Smooth muscle cell (in vitro differentiated cells): ENCODE measurements at regions not wholly inside any gene's neighbourhood (a gene's known extent, or its start where the extent isn't known, plus 50 kb on each side); places are given as distances from the start of the nearest gene placed in this dataset.

Source experiments
- DNase-seq: peaks from one replicate; lab custom pipeline; 2025; ENCODE audit not compliant: unreplicated experiment; lab: John Stamatoyannopoulos, UW
- H2AFZ ChIP-seq: fragments of 200-600 bp; sonication (generic); 2 replicates; pipeline ENCODE4 v1.6.0; 2016; ENCODE audit warnings: antibody characterized with exemption, low read depth, mild to moderate bottlenecking
- H3F3A ChIP-seq: fragments of 200-600 bp; sonication (generic); 2 replicates; pipeline ENCODE4 v1.6.0; 2017; ENCODE audit warnings: antibody characterized with exemption, low read depth
- H3K27ac ChIP-seq: fragments of 200-600 bp; sonication (generic); 2 replicates; pipeline ENCODE4 v1.5.1; 2016; ENCODE audit warnings: low read depth, mild to moderate bottlenecking
- H3K27me3 ChIP-seq: fragments of 200-600 bp; sonication (generic); 2 replicates; pipeline ENCODE4 v1.6.1; 2016; ENCODE audit warnings: low read depth, mild to moderate bottlenecking
- H3K36me3 ChIP-seq: fragments of 200-600 bp; sonication (generic); 2 replicates; pipeline ENCODE4 v1.5.1; 2016; ENCODE audit warnings: low read depth
- H3K4me1 ChIP-seq: fragments of 200-600 bp; sonication (generic); 2 replicates; pipeline ENCODE4 v1.5.1; 2016; ENCODE audit warnings: low read depth
- H3K4me2 ChIP-seq: fragments of 200-600 bp; sonication (generic); 2 replicates; pipeline ENCODE4 v1.6.0; 2016; ENCODE audit warnings: mild to moderate bottlenecking
- H3K4me3 ChIP-seq: fragments of 200-600 bp; sonication (generic); 2 replicates; pipeline ENCODE4 v1.5.1; 2016; ENCODE audit warnings: mild to moderate bottlenecking
- H3K79me2 ChIP-seq: fragments of 200-600 bp; sonication (generic); 2 replicates; pipeline ENCODE4 v1.6.0; 2016; ENCODE audit warnings: low read depth, mild to moderate bottlenecking
- H3K9ac ChIP-seq: fragments of 200-600 bp; sonication (generic); 2 replicates; pipeline ENCODE4 v1.6.0; 2016; ENCODE audit warnings: low read depth
- H3K9me3 ChIP-seq: fragments of 200-600 bp; sonication (generic); replicated peaks from 2 replicates; pipeline ENCODE4 v1.5.1; 2016; ENCODE audit warnings: low read depth
- H4K20me1 ChIP-seq: fragments of 200-600 bp; sonication (generic); 2 replicates; pipeline ENCODE4 v1.6.0; 2016; ENCODE audit warnings: low read depth
- CTCF ChIP-seq: fragments of 200-600 bp; sonication (generic); IDR thresholded peaks from 2 replicates; pipeline ENCODE4 v1.5.1; 2017; ENCODE audit warnings: borderline replicate concordance, mild to moderate bottlenecking, antibody characterized with exemption; ENCODE audit not compliant: insufficient read depth, poor library complexity, severe bottlenecking
- WGBS: methylation state at CpG from one replicate; pipeline ENCODE4 v1.1.7; 2016; ENCODE audit warnings: low lambda C conversion rate; 5-methylcytosine and 5-hydroxymethylcytosine counted together

GRCh38 chr13:99057310-99057975, 79.6 kb upstream of the DOCK9 start:
- TF ChIP-seq CTCF, result no peak
- Histone ChIP-seq H3K79me2 (no peaks in the 10 kb centered on the region), H3K36me3 (no peaks in the 10 kb centered on the region), H4K20me1 (no peaks in the 10 kb centered on the region), H3K4me1 (peaks cover 33% of the 10 kb centered on the region), H3K9me3 (no peaks in the 10 kb centered on the region), H2AFZ (no peak overlapping the region), H3K9ac (no peak overlapping the region), H3F3A (peaks cover 7% of the 10 kb centered on the region), H3K4me3 (no peak overlapping the region), H3K4me2 (no peak overlapping the region), H3K27ac (no peak overlapping the region), H3K27me3 (no peaks in the 10 kb centered on the region)
- WGBS, result 93% methylated on average over 4 of the region's 4 CpGs
- no peak for DNase-seq

GRCh38 chr13:99058527-99059495, 80.9 kb upstream of the DOCK9 start:
- H3K36me3 ChIP-seq, result no peaks in the 10 kb centered on the region

GRCh38 chr13:99059498-99060075, 81.7 kb upstream of the DOCK9 start:
- 83% methylated on average over 3 of the region's 3 CpGs for WGBS
- Histone ChIP-seq H3K27ac (no peak overlapping the region), H3K4me3 (no peak overlapping the region), H3K9me3 (no peaks in the 10 kb centered on the region), H3K4me1 (peaks cover 17% of the 10 kb centered on the region), H3K9ac (no peak overlapping the region), H3F3A (peaks cover 7% of the 10 kb centered on the region), H3K27me3 (no peaks in the 10 kb centered on the region), H3K79me2 (no peaks in the 10 kb centered on the region), H3K36me3 (no peaks in the 10 kb centered on the region), H4K20me1 (no peaks in the 10 kb centered on the region), H3K4me2 (no peak overlapping the region), H2AFZ (no peak overlapping the region)
- no peak for TF ChIP-seq CTCF
- DNase-seq, result no peak

More at GRCh38 chr13:99058527-99059495, 80.9 kb upstream of the DOCK9 start:
- H2AFZ ChIP-seq, result no peak overlapping the region
- H3K4me2 ChIP-seq, result no peak overlapping the region
- no peak overlapping the region for H3K4me3 ChIP-seq
- DNase-seq, result no peak
- WGBS, result 95% methylated on average over 8 of the region's 8 CpGs
- H3K4me1 ChIP-seq, result peaks cover 24% of the 10 kb centered on the region
- no peak overlapping the region for H3K27ac ChIP-seq
- no peaks in the 10 kb centered on the region for H4K20me1 ChIP-seq
- H3K27me3 ChIP-seq, result no peaks in the 10 kb centered on the region
- H3K79me2 ChIP-seq, result no peaks in the 10 kb centered on the region
- no peak overlapping the region for H3K9ac ChIP-seq
- H3K9me3 ChIP-seq, result no peaks in the 10 kb centered on the region
- no peak for TF ChIP-seq CTCF
- H3F3A ChIP-seq, result peaks cover 7% of the 10 kb centered on the region
